Lower leg skin (tissue), 3 donors: ENCODE measurements at regions not wholly inside any gene's neighbourhood (a gene's known extent, or its start where the extent isn't known, plus 50 kb on each side); places are given as distances from the start of the nearest gene placed in this dataset.

Experiments used
- POLR2A ChIP-seq, 2 donors: fragments of 450-650 bp; IDR thresholded peaks; one replicate each; pipeline ENCODE4 v1.6.1; 2016 to 2017; ENCODE audit warnings: antibody characterized with exemption in 2 of 2, mild to moderate bottlenecking in 1 of 2, moderate library complexity in 1 of 2
- TF ChIP-seq, protein P1 (sequence below), 3 donors: fragments of 450-650 bp; IDR thresholded peaks; one replicate each; pipeline ENCODE4 v1.5.1; 2016; ENCODE audit warnings: antibody characterized with exemption in 3 of 3, mild to moderate bottlenecking in 3 of 3, moderate library complexity in 2 of 3

DNA sequence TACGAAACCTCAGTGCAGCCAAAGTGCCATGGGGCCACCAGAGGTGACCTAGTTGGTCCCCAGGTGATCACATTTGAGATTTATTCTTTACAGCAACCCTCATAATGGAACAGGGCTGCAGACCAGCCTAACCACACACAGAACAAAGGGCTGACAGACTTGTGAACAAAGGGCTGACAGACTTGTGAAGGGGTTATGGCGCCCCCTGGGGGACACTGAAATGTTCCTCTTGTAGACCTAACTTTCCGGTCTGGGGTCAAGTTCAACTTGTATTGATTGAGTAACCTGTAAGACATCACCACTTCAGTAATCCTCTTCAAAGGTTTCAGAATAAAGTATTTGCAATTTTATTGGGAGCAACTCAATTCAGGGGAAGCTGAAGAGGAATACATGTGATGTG lies 175.9 kb upstream of the RPS6KA3 start:
- TF ChIP-seq, protein P1, sequence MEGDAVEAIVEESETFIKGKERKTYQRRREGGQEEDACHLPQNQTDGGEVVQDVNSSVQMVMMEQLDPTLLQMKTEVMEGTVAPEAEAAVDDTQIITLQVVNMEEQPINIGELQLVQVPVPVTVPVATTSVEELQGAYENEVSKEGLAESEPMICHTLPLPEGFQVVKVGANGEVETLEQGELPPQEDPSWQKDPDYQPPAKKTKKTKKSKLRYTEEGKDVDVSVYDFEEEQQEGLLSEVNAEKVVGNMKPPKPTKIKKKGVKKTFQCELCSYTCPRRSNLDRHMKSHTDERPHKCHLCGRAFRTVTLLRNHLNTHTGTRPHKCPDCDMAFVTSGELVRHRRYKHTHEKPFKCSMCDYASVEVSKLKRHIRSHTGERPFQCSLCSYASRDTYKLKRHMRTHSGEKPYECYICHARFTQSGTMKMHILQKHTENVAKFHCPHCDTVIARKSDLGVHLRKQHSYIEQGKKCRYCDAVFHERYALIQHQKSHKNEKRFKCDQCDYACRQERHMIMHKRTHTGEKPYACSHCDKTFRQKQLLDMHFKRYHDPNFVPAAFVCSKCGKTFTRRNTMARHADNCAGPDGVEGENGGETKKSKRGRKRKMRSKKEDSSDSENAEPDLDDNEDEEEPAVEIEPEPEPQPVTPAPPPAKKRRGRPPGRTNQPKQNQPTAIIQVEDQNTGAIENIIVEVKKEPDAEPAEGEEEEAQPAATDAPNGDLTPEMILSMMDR (IDR thresholded peaks at IDR 0.05): peak in 1 of 3 donors; percentile 12
- TF ChIP-seq POLR2A (IDR thresholded peaks at IDR 0.05): no peak
